ENCODE measurements at regions not wholly inside any gene's neighbourhood (a gene's known extent, or its start where the extent isn't known, plus 50 kb on each side); places are given as distances from the start of the nearest gene placed in this dataset.

- Mint-ChIP-seq H3K9me3 (no peaks in the 10 kb centered on the region; a peak in 2 of 5 replicates), H3K27me3 (ENCODE audit: low read depth) (no peaks in the 10 kb centered on the region), H3K4me1 (peaks cover 27 to 34% of the 10 kb centered on the region in 2 experiments), H3K36me3 (ENCODE audit: insufficient read depth in 1 of 3, low read depth in 3 of 3) (no peaks in the 10 kb centered on the region), H3K27ac (peak overlapping the region in 1 of 3 experiments; percentile 0; a peak in 1 of 7 replicates), H3K4me3 (no peak overlapping the region; a peak in 1 of 5 replicates)
- H3K14ac ChIP-seq (ENCODE audit: insufficient read depth, low read length), result no peak overlapping the region
- WGBS (ENCODE audit: extremely low coverage, insufficient read length, low lambda C conversion rate), result no CpG with 5 or more reads among the region's 5 CpGs
- no peak overlapping the region for H3K9ac ChIP-seq (ENCODE audit: extremely low read depth, insufficient read length, low read length)
- H2BK12ac ChIP-seq (ENCODE audit: insufficient read length, low read depth, low read length), result no peak overlapping the region
- H4K8ac ChIP-seq (replicated peaks; ENCODE audit: insufficient read length, low read depth, low read length), result no peak overlapping the region
- no peak overlapping the region for H3K56ac ChIP-seq (ENCODE audit: insufficient read length, low read depth, low read length)
- H3K23ac ChIP-seq (ENCODE audit: insufficient read length, low read depth, low read length), result no peak overlapping the region
- no peak overlapping the region for H4K91ac ChIP-seq (ENCODE audit: insufficient read length, low read depth, low read length)
- no peaks in the 10 kb centered on the region for H3K79me1 ChIP-seq (ENCODE audit: insufficient read depth, low read depth, low read length, poor library complexity, severe bottlenecking)
- no peak overlapping the region for H4K5ac ChIP-seq (ENCODE audit: insufficient read length, low read depth, low read length)
- H3K9me3 ChIP-seq (ENCODE audit: control insufficient read depth, low read depth, low read length), result no peaks in the 10 kb centered on the region
- no peaks in the 10 kb centered on the region for H3K23me2 ChIP-seq (ENCODE audit: insufficient read length, low read depth, low read length, poor library complexity, severe bottlenecking)
- H2AK5ac ChIP-seq (ENCODE audit: insufficient read length, low read length), result no peak overlapping the region
- H3K79me2 ChIP-seq (ENCODE audit: insufficient read depth, low read length), result no peaks in the 10 kb centered on the region
- H3K4me1 ChIP-seq (ENCODE audit: insufficient read depth, low read length), result peaks cover 4% of the 10 kb centered on the region
- DNase-seq, result no peak
- H4K20me1 ChIP-seq (ENCODE audit: control insufficient read depth, insufficient read depth, insufficient read length), result no peaks in the 10 kb centered on the region
- no peak overlapping the region for H2BK5ac ChIP-seq (ENCODE audit: insufficient read length, low read length)
- TF ChIP-seq CTCF (conservative IDR thresholded peaks at IDR 0.05), result no peak
- no peak overlapping the region for H2AFZ ChIP-seq (ENCODE audit: low read length)
- H3K4ac ChIP-seq (ENCODE audit: low read depth, low read length), result no peak overlapping the region
- H3T11ph ChIP-seq (ENCODE audit: low read length), result no peak overlapping the region
- H2BK15ac ChIP-seq (ENCODE audit: low read depth, low read length), result no peak overlapping the region
- no peak overlapping the region for H3K27ac ChIP-seq (ENCODE audit: insufficient read length, low read depth, low read length)
- no peak overlapping the region for H3K18ac ChIP-seq (ENCODE audit: insufficient read length, low read depth, low read length)
- no peak overlapping the region for H3K4me2 ChIP-seq (ENCODE audit: insufficient read depth, insufficient read length, low read length)
- no peaks in the 10 kb centered on the region for H3K27me3 ChIP-seq (ENCODE audit: insufficient read depth, low read length)
- H2BK120ac ChIP-seq (ENCODE audit: low read depth, low read length, poor library complexity, severe bottlenecking), result no peak overlapping the region
- H2BK20ac ChIP-seq (ENCODE audit: low read depth, low read length, poor library complexity, severe bottlenecking), result no peak overlapping the region
Observed at GRCh38 chr2:47270421-47270820, 94.1 kb upstream of the CALM2 start.
